ENCODE measurements at regions not wholly inside any gene's neighbourhood (a gene's known extent, or its start where the extent isn't known, plus 50 kb on each side); places are given as distances from the start of the nearest gene placed in this dataset.
"Not testable (repeated sequence)": the region's sequence is repeated elsewhere in the genome, so short reads cannot be mapped to it uniquely, and the experiment has no call there.

GRCh38 chr14:104305511-104306449, 167.4 kb downstream of the KIF26A start:
- DNase-seq: no peak

- DNase-seq: no peak
These were observed 168.2 kb downstream of the KIF26A start for GRCh38 chr14:104306450-104307040.

DNA sequence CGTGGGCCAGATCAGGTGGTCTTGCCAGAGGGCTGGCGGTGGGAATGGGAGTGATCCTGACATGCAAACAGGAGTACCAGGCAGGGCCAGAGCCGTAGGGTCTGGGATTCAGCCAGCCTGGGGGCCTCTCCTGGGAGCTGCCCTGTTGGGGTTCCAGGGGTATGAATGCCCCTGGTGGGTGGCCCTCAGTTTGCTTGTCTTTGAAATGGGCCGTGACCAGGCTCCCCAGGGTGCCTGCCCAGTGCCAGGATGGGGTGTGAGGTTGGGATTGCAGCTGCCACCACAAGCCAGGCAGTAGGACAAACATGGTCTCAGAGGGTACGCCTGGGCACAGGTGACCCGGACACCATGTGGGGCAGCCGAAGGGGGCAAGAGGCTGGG, 168.8 kb downstream of the KIF26A start:
- DNase-seq: no peak

GRCh38 chr14:104307627-104308401, 169.4 kb downstream of the KIF26A start:
- no peak for DNase-seq

DNA sequence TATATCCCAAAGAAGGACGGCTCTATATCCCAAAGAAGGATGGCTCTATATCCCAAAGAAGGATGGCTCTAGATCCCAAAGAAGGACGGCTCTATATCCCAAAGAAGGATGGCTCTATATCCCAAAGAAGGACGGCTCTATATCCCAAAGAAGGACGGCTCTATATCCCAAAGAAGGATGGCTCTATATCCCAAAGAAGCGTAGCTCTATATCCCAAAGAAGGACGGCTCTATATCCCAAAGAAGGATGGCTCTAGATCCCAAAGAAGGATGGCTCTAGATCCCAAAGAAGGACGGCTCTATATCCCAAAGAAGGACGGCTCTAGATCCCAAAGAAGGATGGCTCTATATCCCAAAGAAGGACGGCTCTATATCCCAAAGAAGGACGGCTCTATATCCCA, 170.1 kb downstream of the KIF26A start:
- not testable (repeated sequence) for DNase-seq

GRCh38 chr14:104309657-104310369, 171.4 kb downstream of the KIF26A start:
- DNase-seq: no peak

- DNase-seq: no peak
These were observed 173.0 kb downstream of the KIF26A start for GRCh38 chr14:104311358-104311757.

- no peak for DNase-seq
These were observed 175.3 kb downstream of the KIF26A start for GRCh38 chr14:104313674-104314073.

GRCh38 chr14:104314251-104314941, 176.0 kb downstream of the KIF26A start:
- no peak for DNase-seq

DNA sequence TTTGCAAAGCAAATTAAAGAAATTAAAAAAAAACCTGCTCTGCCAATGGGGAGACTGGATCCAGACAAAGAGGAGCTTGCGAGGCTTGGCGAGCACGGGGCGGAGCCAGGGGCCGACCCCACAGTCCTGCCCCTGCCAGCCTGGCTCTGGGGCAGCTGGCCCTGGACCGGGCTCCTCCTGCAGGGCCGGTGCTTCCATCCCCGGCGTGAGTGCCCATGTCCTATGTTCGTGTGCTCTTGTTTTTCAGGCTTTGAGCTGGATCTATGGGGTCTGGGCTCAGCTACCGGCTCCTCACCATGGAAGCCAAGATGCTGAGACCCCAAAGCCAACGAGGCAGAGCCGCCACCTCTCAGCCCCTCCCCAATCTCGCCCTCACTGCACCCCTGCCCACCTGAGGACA, 176.8 kb downstream of the KIF26A start:
- no peak for DNase-seq

GRCh38 chr14:104315625-104316024, 177.2 kb downstream of the KIF26A start:
- DNase-seq: no peak

DNA sequence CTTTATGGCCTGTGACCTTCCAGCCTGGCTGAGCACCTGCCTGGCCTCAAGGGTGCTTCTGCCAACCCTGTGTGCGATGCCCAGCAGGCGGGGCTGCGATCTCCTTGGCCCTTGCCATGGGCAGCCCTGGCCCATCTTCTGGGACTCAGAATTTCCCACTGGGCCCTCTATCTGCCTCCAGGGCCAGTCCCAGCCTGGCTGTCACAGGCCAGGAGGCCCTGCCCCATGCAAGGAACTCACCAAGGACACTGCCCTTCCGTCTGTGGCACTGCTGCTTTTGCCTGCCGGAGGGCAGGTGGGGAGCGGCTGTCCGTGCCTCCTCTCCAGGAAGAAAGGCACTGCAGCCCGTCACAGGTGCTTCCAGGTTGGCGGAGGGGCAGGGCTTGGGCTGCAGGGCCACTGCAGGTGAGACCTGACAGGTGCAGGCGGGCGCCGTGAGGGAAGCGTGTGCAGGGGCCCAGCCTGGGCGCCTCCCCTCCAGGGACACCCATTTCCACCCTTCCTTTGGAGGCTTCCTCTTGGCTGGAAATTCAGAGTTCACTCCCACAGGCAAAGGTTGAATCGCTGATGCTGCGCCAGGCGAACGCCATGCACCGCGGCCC, 177.8 kb downstream of the KIF26A start:
- no peak for DNase-seq

- no peak for DNase-seq
These were observed 178.5 kb downstream of the KIF26A start for GRCh38 chr14:104316723-104317491.

GRCh38 chr14:104317492-104317805, 179.1 kb downstream of the KIF26A start:
- DNase-seq: no peak

- DNase-seq: no peak
These were observed 179.7 kb downstream of the KIF26A start for GRCh38 chr14:104317975-104318557.

DNA sequence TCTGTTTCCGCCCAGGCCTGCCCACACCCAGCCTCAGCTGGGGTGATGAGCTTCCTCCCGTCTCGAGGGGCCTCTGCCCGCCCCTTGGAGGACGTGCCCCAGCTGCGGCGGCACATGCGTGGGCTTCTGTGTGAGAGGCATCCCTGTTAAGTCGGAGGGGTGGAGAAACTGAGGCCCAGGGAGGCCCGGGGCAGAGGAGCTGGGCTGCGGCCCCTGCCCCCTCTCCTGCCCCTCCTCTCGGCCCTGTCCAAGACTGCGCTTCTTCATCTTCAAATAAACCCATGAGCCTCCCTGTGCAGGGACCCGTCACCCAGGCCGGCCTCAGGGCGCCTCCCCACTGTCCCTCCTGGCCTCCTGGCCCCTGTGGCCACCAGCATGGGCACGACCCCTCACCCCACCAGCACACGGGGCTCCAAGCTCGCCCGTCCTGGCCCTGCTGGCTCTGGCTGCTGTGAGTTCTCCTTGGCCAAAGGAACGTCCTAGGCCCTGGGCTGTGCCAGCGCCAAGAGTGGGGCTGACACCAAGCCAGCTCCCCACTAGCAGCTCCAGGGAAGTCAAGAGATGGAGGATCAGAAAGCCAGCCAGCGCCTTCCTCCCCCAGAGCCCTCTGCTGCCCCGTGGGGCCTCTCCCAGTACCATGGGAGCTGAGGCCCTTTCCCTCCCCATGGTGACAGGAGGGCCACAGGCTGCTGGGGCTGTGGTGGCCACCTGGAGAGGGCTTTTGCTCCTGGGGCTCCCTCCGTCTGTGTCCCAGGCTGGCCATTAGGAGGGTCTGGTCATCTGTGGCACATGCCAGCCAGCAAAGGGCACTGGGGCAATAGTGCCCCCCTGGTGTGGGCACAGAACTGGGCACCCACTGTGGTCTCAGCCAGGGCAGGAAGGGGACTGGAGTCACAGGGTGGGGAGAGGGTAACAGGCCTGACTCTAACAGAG, 180.4 kb downstream of the KIF26A start:
- no peak for DNase-seq

GRCh38 chr14:104319491-104320241, 181.3 kb downstream of the KIF26A start:
- DNase-seq: no peak

GRCh38 chr14:104320611-104321086, 182.3 kb downstream of the KIF26A start:
- DNase-seq: no peak
